ENCODE measurements at regions not wholly inside any gene's neighbourhood (a gene's known extent, or its start where the extent isn't known, plus 50 kb on each side); places are given as distances from the start of the nearest gene placed in this dataset.

DNA sequence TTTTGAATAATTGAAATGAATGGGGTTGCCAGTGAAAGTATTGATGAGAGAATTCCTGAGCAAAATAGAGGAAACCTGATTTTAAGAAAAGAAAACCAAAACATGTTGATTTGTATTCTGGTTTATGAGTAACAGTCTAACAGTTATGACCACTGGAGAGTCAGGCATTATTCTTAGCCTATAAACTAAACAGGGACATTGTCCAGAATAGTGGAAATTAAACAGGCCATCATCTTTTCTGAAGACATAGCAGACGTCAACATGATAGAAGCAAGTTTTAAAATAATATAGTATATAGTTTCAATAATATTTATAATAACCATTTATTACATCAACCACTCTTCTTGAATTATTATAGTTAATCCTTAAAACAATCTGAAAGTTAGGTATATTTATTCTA, 178.3 kb upstream of the MPDZ start:
- H3K9me3 ChIP-seq (ENCODE audit: control insufficient read depth, low read depth, low read length) = no peaks in the 10 kb centered on the region
- H2BK20ac ChIP-seq (ENCODE audit: low read depth, low read length, poor library complexity, severe bottlenecking) = no peak overlapping the region
- no peak overlapping the region for H2AFZ ChIP-seq (ENCODE audit: low read length)
- no peak overlapping the region for H2BK120ac ChIP-seq (ENCODE audit: low read depth, low read length, poor library complexity, severe bottlenecking)
- Mint-ChIP-seq H3K36me3 (ENCODE audit: insufficient read depth in 1 of 3, low read depth in 3 of 3) (no peaks in the 10 kb centered on the region), H3K4me1 (no peaks in the 10 kb centered on the region), H3K27me3 (ENCODE audit: low read depth) (no peaks in the 10 kb centered on the region), H3K27ac (no peak overlapping the region), H3K4me3 (no peak overlapping the region), H3K9me3 (no peaks in the 10 kb centered on the region)
- H3K79me2 ChIP-seq (ENCODE audit: insufficient read depth, low read length) = no peaks in the 10 kb centered on the region
- no peak overlapping the region for H3K4ac ChIP-seq (ENCODE audit: low read depth, low read length)
- no CpG with 5 or more reads among the region's 1 CpG for WGBS (ENCODE audit: extremely low coverage, insufficient read length, low lambda C conversion rate)
- no peaks in the 10 kb centered on the region for H3K23me2 ChIP-seq (ENCODE audit: insufficient read length, low read depth, low read length, poor library complexity, severe bottlenecking)
- H3T11ph ChIP-seq (ENCODE audit: low read length) = no peak overlapping the region
- TF ChIP-seq, protein P1, sequence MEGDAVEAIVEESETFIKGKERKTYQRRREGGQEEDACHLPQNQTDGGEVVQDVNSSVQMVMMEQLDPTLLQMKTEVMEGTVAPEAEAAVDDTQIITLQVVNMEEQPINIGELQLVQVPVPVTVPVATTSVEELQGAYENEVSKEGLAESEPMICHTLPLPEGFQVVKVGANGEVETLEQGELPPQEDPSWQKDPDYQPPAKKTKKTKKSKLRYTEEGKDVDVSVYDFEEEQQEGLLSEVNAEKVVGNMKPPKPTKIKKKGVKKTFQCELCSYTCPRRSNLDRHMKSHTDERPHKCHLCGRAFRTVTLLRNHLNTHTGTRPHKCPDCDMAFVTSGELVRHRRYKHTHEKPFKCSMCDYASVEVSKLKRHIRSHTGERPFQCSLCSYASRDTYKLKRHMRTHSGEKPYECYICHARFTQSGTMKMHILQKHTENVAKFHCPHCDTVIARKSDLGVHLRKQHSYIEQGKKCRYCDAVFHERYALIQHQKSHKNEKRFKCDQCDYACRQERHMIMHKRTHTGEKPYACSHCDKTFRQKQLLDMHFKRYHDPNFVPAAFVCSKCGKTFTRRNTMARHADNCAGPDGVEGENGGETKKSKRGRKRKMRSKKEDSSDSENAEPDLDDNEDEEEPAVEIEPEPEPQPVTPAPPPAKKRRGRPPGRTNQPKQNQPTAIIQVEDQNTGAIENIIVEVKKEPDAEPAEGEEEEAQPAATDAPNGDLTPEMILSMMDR (conservative IDR thresholded peaks at IDR 0.05) = no peak
- no peaks in the 10 kb centered on the region for H3K79me1 ChIP-seq (ENCODE audit: insufficient read depth, low read depth, low read length, poor library complexity, severe bottlenecking)
- no peak overlapping the region for H3K14ac ChIP-seq (ENCODE audit: insufficient read depth, low read length)
- no peak overlapping the region for H3K18ac ChIP-seq (ENCODE audit: insufficient read length, low read depth, low read length)
- no peak overlapping the region for H2BK12ac ChIP-seq (ENCODE audit: insufficient read length, low read depth, low read length)
- no peak overlapping the region for H2BK5ac ChIP-seq (ENCODE audit: insufficient read length, low read length)
- H4K8ac ChIP-seq (replicated peaks; ENCODE audit: insufficient read length, low read depth, low read length) = no peak overlapping the region
- no peak overlapping the region for H4K91ac ChIP-seq (ENCODE audit: insufficient read length, low read depth, low read length)
- H4K20me1 ChIP-seq (ENCODE audit: control insufficient read depth, insufficient read depth, insufficient read length) = no peaks in the 10 kb centered on the region
- no peak overlapping the region for H4K5ac ChIP-seq (ENCODE audit: insufficient read length, low read depth, low read length)
- no peak for DNase-seq
- no peak overlapping the region for H3K27ac ChIP-seq (ENCODE audit: insufficient read length, low read depth, low read length)
- no peak overlapping the region for H2AK5ac ChIP-seq (ENCODE audit: insufficient read length, low read length)
- no peak overlapping the region for H3K9ac ChIP-seq (ENCODE audit: extremely low read depth, insufficient read length, low read length)
- H3K23ac ChIP-seq (ENCODE audit: insufficient read length, low read depth, low read length) = no peak overlapping the region
- H3K4me1 ChIP-seq (ENCODE audit: insufficient read depth, low read length) = no peaks in the 10 kb centered on the region
- no peak overlapping the region for H2BK15ac ChIP-seq (ENCODE audit: low read depth, low read length)
- H3K4me2 ChIP-seq (ENCODE audit: insufficient read depth, insufficient read length, low read length) = no peak overlapping the region
- H3K27me3 ChIP-seq (ENCODE audit: insufficient read depth, low read length) = no peaks in the 10 kb centered on the region
- no peak overlapping the region for H3K56ac ChIP-seq (ENCODE audit: insufficient read length, low read depth, low read length)
